SK-N-SH treated with all-trans-retinoic acid at 6 μM for 48 hours (cell line): ENCODE measurements at regions not wholly inside any gene's neighbourhood (a gene's known extent, or its start where the extent isn't known, plus 50 kb on each side); places are given as distances from the start of the nearest gene placed in this dataset.

ENCODE experiments used
- CSRNP3 ChIP-seq: fragments of 250-450 bp; sonication (Bioruptor Pico); IDR thresholded peaks from 2 replicates; pipeline ENCODE4 v1.5.1; 2021; ENCODE audit warnings: mild to moderate bottlenecking, moderate library complexity
- ESRRG ChIP-seq: fragments of 250-450 bp; sonication (Bioruptor Pico); IDR thresholded peaks from 2 replicates; pipeline ENCODE4 v1.6.1; 2021; ENCODE audit warnings: mild to moderate bottlenecking
- ISL1 ChIP-seq: fragments of 250-450 bp; sonication (Bioruptor Pico); IDR thresholded peaks from 2 replicates; pipeline ENCODE4 v2.1.2; 2022; ENCODE audit warnings: mild to moderate bottlenecking, moderate library complexity
- OSR1 ChIP-seq: fragments of 250-450 bp; sonication (Bioruptor Pico); IDR thresholded peaks from 2 replicates; pipeline ENCODE4 v1.8.0; 2022; ENCODE audit warnings: moderate library complexity, mild to moderate bottlenecking, inconsistent platforms
- POU6F1 ChIP-seq: fragments of 250-450 bp; sonication (Bioruptor Pico); IDR thresholded peaks from 2 replicates; pipeline ENCODE4 v1.8.0; 2021; ENCODE audit warnings: low read depth, mild to moderate bottlenecking, moderate library complexity, borderline replicate concordance
- RARB ChIP-seq: fragments of 250-450 bp; sonication (Bioruptor Pico); IDR thresholded peaks from 2 replicates; pipeline ENCODE4 v1.8.0; 2021; ENCODE audit warnings: mild to moderate bottlenecking, moderate library complexity
- TCF4 ChIP-seq: fragments of 250-450 bp; sonication (Bioruptor Pico); IDR thresholded peaks from 2 replicates; pipeline ENCODE4 v1.8.0; 2021; ENCODE audit warnings: mild to moderate bottlenecking, moderate library complexity, borderline replicate concordance
- ZC3H10 ChIP-seq: fragments of 250-450 bp; sonication (Bioruptor Pico); IDR thresholded peaks from 2 replicates; pipeline ENCODE4 v1.5.1; 2021; ENCODE audit warnings: mild to moderate bottlenecking, moderate library complexity
- ZFP3 ChIP-seq: fragments of 250-450 bp; sonication (Bioruptor Pico); IDR thresholded peaks from 2 replicates; pipeline ENCODE4 v1.5.0; 2020; ENCODE audit warnings: mild to moderate bottlenecking, moderate library complexity
- ZNF70 ChIP-seq: fragments of 450-650 bp; formaldehyde crosslinking; IDR thresholded peaks from 2 replicates; pipeline ENCODE4 v1.5.0; 2020; ENCODE audit warnings: mild to moderate bottlenecking, moderate library complexity
- TF ChIP-seq, protein P1 (sequence below): fragments of 250-450 bp; sonication (Bioruptor Pico); IDR thresholded peaks from 2 replicates; pipeline ENCODE4 v1.5.0; 2020; ENCODE audit warnings: mild to moderate bottlenecking, moderate library complexity
- TF ChIP-seq, protein P2 (sequence below): fragments of 250-450 bp; sonication (Bioruptor Pico); IDR thresholded peaks from 2 replicates; pipeline ENCODE4 v1.8.0; 2020; ENCODE audit warnings: mild to moderate bottlenecking, moderate library complexity, borderline replicate concordance

- TF ChIP-seq TCF4, result no peak
- no peak for TF ChIP-seq CSRNP3
- no peak for TF ChIP-seq ZFP3 (CRISPR knock-in tag)
- no peak for TF ChIP-seq ESRRG (CRISPR knock-in tag)
- TF ChIP-seq, protein P1, sequence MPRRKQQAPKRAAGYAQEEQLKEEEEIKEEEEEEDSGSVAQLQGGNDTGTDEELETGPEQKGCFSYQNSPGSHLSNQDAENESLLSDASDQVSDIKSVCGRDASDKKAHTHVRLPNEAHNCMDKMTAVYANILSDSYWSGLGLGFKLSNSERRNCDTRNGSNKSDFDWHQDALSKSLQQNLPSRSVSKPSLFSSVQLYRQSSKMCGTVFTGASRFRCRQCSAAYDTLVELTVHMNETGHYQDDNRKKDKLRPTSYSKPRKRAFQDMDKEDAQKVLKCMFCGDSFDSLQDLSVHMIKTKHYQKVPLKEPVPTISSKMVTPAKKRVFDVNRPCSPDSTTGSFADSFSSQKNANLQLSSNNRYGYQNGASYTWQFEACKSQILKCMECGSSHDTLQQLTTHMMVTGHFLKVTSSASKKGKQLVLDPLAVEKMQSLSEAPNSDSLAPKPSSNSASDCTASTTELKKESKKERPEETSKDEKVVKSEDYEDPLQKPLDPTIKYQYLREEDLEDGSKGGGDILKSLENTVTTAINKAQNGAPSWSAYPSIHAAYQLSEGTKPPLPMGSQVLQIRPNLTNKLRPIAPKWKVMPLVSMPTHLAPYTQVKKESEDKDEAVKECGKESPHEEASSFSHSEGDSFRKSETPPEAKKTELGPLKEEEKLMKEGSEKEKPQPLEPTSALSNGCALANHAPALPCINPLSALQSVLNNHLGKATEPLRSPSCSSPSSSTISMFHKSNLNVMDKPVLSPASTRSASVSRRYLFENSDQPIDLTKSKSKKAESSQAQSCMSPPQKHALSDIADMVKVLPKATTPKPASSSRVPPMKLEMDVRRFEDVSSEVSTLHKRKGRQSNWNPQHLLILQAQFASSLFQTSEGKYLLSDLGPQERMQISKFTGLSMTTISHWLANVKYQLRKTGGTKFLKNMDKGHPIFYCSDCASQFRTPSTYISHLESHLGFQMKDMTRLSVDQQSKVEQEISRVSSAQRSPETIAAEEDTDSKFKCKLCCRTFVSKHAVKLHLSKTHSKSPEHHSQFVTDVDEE (CRISPR knock-in tag), result no peak
- no peak for TF ChIP-seq RARB (CRISPR knock-in tag)
- TF ChIP-seq, protein P2, sequence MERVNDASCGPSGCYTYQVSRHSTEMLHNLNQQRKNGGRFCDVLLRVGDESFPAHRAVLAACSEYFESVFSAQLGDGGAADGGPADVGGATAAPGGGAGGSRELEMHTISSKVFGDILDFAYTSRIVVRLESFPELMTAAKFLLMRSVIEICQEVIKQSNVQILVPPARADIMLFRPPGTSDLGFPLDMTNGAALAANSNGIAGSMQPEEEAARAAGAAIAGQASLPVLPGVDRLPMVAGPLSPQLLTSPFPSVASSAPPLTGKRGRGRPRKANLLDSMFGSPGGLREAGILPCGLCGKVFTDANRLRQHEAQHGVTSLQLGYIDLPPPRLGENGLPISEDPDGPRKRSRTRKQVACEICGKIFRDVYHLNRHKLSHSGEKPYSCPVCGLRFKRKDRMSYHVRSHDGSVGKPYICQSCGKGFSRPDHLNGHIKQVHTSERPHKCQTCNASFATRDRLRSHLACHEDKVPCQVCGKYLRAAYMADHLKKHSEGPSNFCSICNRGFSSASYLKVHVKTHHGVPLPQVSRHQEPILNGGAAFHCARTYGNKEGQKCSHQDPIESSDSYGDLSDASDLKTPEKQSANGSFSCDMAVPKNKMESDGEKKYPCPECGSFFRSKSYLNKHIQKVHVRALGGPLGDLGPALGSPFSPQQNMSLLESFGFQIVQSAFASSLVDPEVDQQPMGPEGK (CRISPR knock-in tag), result no peak
- no peak for TF ChIP-seq POU6F1 (CRISPR knock-in tag)
- TF ChIP-seq ISL1 (CRISPR knock-in tag), result no peak
- TF ChIP-seq ZC3H10 (CRISPR knock-in tag), result no peak
- no peak for TF ChIP-seq OSR1
- no peak for TF ChIP-seq ZNF70
These were observed 498.9 kb downstream of the NPHP4 start for GRCh38 chr1:5493275-5493674.
